OCI-M2 (cell line): ENCODE measurements at regions not wholly inside any gene's neighbourhood (a gene's known extent, or its start where the extent isn't known, plus 50 kb on each side); places are given as distances from the start of the nearest gene placed in this dataset.

ENCODE experiments used
- DNase-seq: peaks from one replicate; lab custom pipeline; 2025; ENCODE audit not compliant: unreplicated experiment; lab: John Stamatoyannopoulos, UW

DNA sequence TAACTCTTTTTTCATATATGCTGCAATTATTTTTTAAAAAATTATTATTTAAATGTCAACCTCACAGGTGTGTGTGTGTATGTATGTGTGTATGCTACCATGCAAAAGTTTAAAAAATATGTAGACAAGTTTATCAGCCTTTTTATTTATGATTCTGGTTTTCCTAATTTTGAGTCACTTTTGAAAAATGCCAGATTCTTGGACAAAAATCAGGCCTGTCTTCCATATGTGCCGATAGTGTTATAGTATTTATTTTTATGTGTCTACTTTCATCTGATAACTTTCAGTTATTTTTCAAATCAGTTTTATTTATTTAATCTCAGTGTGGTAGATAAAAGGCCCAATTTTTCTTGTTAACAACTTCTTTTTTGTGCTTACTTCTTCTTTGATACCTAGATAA, 176.2 kb downstream of the RDH14 start:
- no peak for DNase-seq

DNA sequence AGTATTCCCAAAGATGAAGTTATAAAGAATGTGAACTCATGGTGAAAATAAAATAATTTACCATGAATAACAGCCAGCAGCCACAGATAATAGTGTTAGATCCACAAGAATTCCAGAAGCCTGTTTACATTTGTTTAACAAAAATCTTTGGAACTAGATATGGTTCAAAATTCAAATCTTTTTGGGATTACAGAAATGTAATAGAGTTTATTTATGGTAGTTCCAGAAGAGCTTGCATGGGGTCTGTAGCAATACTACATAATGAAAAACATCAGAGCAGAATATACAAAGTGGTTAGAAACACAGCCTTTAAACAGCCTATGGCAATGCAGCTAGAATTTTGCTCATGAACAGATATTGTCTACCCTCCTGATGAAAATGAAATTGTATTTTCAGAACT, 179.1 kb downstream of the RDH14 start:
- no peak for DNase-seq

DNA sequence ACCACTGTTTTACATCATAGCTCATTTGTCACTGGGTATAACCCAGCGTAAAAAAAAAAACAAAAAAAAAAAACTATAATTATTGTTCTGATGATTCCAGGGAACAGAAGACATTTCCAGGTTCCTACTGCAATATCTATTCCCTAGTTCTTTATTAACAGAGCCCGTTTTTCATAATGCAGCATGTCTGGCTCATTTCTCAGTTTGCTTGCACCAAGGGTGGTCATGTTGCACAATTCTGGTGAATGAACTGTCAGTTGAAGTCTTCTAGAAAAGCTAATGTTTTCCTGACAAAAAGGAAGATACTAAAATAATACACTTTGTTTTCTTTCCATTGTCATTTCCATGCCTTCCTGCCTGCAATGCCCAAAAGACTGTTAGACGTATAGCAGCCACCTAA, 180.1 kb downstream of the RDH14 start:
- DNase-seq = no peak

DNA sequence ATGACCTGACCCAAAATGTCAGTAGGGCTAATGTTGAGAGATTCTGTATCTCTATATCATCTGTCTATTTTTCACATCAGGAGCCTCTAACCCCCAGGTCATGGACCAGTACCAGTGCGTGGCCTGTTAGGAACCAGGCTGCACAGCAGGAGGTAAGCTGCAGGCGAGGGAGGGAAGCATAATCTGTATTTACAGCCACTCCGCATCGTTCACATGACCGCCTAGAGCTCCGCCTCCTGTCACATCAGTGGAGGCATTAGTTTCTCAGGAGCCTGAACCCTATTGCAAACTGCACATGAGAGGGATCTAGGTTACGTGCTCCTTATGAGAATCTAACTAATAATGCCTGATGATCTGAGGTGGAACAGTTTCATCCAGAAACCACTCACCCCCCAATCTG, 180.6 kb downstream of the RDH14 start:
- DNase-seq = no peak

DNA sequence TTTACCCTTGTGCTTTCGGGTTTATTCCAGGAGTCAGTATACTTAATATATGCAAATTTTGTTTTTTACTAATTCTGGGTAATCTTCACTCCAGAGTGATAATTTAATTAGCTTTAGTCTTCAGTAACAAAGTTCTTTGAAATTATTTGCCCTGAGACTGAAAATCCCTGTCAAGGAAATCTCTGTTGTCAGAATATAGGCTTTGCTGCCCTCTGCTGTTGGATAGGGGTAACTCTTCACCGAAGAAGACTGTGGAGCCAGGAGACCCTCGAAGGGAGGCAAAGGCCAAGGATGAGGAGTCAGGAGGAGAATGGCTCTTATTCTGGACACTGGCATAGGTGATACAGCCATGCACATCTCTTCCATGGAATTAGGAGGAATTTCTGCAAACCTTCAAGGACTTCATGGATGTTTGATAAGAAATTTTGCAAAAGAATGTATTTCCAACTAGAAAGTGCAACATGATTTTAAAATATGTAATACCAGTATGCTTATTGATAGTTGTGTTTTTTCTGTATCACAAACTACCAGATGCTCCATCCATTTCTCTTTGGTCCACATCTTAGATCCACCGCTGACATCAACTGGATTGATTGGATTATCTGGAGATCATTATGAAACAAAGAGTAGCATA, 182.3 kb downstream of the RDH14 start:
- no peak for DNase-seq

DNA sequence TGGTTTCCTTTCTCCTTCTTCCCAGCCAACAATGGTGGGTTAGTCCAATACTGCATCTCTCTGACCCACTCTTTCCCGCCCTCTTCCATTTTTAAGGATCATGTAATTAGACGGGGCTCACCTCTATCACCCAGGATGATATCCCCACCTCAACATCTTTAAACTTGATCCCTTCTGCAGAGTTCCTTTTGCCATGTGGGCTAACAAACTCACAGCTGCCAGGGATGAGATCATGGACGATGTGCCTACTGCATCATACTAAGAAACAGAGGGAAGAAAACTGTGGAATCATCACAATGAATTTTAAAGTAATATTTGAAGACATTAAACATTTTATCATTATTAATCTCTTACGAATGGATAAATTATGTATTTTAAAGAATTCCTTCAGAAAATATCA, 183.5 kb downstream of the RDH14 start:
- no peak for DNase-seq

DNA sequence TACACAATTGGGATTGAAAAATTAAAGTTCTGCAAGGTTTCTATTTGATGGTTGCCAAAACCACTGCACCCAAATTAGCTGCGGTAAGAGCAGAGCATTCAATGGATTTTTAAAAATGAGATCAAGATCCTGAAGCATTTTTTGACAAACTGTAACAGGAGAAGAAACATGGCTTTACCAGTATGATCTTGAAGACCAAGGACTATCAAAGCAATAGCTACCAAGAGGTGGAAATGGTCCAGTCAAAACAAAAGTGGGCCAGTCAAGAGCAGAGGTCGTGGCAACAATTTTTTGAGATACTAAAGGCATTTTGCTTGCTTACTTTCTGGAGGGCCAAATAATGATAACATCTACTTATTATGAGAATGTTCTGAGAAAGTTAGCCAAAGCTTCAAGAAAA, 186.8 kb downstream of the RDH14 start:
- no peak for DNase-seq

DNA sequence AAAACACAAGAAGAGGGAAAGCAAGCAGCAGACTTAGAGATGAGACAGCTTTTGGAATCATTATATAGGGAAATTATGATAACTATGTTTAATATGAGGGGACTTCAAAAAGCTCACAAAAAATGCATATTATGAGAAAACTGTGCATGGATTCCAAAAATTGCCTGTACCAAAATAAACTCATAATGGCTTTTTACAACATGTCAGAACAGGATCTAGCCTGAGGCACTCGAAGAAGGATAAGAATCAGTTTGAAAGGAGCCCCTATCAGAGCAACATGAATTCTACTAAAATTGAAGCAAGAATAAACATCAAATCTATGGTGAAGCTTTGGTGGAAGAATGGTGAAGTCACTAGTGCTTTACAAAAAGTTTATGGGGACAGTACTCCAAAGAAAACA, 187.4 kb downstream of the RDH14 start:
- no peak for DNase-seq

DNA sequence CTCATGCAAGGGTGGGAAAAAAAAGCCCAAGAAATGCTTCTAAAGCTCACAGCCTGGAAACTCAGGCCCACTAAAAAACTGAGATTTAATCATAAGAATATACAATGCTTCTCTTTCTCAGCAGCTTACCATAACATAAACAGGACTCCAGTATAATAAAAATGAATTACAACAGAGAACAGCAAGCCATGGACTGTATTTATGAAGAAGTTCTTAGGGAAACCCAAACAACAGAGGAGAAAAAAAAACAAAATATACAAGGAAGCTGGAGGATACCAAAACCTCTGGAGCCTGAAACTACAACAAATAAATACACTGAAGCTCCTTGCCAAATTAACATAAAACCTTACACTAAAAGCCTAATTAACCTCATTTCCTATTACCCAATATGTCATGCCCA, 187.8 kb downstream of the RDH14 start:
- DNase-seq = no peak

DNA sequence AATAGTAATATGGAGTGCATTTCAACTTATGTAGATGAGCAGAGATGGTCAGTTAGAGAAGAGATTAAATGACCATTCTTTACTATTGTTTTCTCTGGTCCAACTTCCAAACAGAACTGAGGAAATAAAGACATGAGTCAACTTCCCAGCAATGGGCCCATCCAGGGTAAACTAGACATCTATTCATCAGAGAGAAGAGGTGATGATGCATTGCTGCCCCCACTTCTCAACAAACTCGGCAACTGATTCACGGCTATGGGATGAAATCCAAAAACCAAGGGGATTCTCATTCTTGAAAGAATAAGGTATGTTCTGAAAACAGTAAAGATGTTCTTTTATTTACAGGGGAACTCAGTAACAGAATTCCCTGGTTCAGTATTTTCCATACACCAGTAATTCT, 190.7 kb downstream of the RDH14 start:
- DNase-seq = no peak

DNA sequence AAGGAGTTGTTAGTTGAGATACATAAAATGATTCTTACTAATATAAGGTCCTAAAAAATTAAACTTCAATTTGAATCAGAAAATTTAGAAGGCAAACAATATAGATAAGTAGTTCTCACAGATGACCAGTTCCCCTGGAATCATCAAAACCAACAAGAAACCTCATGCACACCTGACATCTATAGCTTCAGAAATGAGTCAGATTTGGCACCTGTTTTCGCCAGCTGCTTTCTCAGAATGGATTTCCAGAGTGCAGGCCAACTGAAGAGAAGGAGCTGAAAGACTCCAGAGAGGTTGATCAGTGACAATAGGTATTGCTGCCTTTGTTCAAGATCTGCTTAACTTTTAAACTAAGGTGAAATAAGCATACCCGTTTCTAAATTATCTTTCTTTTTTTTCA, 192.4 kb downstream of the RDH14 start:
- DNase-seq = no peak

DNA sequence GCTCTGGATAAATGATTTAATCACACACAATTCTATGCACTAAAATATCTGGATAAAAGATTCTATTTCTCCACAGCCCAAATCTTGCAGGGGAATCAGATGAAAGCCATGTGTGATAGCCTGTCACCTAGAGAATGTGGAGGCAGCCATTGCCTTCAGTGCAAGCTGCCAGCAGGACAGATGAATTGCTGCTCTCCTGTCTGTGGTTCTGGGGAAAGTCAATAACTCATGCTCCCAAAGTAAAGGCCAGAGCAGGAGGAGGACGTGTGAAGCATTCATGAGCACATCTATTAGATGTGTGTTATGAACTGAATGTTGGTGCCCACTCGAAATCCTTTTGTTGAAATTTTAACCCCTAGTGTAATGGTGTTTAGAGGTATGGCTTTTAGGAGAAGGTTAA, 195.1 kb downstream of the RDH14 start:
- no peak for DNase-seq

DNA sequence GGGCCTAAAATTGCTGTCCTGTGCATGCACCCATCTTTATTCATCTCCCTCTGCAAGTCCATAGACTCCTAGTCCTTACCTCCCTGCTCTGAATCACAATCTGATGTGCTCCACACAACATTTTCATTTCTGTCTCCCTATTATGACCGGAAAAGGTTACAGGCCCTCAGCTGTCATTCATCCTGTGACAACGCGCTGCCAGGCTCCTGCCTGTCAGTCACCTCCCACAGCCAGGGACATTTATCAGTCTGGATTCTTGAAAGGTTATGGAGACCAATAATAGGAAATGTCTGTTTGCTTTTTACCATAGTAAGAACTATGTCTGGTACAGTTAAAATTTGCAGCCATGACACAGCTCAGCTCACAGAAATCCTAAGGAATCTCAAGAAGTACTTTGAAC, 197.1 kb downstream of the RDH14 start:
- no peak for DNase-seq

DNA sequence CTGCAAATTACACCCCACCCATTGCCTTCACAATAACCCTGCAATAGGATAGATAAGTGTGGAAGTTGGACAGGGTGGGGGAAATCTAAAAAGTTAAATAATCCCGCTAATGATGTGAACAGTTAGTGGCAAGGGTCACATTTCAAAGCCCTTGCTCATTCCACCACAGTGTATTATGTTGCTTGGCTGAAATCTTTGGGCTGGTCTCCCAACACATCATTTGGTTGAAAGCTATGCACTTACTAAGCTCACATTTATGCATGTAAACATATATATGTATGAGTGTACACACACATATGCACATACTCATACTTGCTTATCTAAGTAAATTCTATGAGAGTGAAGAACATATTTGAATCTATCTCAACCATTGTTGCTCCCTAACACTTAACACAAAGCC, 197.8 kb downstream of the RDH14 start:
- no peak for DNase-seq

DNA sequence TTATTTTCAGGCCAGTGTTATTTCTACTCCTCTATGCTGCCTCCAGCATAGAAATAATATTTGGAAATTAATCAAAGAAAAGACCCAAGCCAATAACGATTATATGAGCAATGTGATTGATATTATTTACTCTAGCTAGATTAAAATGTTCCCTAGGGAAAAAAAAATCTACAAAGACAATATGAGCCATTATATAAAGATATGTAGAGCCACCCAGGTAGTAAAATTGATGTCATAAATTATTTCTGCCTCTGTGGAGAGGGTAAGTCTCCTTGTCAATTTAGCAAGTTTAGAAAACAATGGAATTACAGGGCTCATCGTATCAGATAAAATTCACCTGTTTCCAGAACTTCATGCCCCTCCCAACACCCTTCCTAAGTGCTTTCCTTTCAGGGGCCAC, 202.9 kb downstream of the RDH14 start:
- no peak for DNase-seq

DNA sequence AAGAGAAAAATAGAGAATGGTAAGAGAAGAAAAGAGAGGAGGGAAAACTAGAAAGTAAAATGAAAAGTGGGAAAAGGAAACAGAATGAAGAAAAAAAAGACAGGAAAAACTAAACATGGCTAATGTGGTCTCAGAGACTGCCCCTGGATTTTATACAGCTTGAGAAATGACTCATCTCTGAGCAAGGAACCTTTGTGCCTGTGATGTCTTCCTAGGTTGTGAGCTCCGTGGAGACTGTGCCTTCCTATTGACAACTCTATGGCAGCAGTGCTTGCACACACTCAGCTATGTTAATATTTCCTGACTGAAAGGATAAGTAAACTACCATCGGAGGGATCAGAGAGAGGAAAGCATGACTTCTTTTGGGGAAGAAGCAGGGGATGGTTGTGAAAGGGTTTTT, 203.8 kb downstream of the RDH14 start:
- no peak for DNase-seq

DNA sequence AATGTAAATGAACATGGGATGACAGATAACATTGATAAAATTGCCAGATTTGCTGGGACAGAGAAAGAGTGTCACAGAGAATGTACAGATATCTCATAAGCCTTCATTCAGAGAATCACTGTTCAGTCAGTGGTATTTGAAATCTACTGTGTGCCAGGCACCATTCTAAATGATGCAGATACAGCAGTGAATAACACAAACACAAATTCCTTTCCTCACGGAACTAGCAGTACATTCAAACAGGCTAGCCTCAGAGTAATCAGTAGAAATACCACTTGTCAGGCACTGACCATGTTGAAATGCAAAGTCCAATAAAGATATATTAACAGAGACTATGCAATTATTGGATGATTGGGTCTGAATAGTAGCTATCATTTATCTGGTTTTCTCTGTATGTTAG, 211.0 kb downstream of the RDH14 start:
- DNase-seq = no peak

DNA sequence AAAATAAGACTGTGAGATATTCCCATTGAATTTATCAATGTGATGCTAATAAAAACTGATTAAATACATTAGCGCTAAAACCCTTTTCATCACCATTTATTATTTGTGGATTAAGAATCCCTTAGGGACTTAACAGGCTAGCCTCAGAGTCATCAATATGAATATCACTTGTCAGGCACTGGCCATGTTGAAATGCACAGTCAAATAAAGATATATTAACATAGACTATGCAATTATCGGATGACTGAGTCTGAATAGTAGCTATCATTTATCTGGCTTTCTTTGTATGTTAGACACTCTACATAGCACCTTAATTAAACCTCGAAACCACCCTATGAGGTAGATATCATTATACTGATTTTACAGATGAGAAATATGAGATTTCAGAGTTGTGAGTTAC, 213.6 kb downstream of the RDH14 start:
- DNase-seq = no peak

DNA sequence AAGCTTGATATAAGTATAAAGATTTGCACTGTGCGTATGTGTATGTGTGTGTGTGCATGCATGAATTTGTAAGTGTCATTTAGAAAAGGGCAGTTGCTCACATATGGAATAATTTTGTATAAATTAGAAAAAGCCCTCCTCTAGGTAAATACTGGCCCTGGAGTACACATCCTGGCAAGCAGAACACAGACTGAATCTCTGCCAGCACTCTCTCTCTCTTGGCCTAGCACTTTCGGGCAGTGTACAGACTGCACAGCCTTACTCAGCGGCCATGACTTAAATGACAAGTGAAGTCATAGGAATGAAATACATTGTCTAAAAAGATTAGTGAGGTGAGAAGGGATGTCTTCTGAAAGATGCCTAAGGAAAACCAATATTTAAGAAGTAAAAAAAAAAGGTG, 214.1 kb downstream of the RDH14 start:
- no peak for DNase-seq

DNA sequence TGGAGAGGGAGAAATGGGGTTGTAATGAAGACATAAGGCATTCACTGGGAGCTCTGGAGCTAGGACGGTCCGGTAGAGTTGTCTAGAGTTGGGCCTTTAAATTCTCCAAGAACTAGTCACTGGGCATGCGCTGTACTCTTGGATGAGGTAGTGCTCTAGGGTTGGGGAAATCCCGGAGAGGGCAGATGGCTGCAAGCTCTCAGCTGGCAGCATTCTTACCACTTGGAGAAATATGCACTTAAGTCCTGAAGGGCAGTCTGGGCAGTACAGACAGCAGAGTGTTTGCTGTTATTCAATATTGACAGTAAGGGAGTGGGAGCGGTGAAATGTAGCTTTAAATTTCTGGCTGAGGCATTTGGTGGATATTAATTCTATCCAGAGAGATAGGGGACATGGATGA, 214.6 kb downstream of the RDH14 start:
- no peak for DNase-seq

DNA sequence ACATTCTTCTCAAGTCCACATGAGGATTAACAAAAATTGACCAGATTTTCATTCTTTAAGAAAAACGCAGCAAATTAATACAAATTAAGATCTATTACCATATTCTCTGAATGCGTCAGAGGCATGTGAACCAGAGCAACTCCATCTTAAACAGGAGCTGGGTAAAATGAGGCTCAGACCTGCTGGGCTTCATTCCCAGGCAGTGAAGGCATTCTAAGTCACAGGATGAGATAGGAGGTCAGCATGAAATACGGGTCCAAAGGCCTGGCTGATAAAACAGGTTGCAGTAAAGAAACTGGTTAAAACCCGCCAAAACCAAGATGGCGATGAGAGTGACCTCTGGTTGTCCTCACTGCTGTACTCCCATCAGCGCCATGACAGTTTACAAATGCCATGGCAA, 217.6 kb downstream of the RDH14 start:
- no peak for DNase-seq

DNA sequence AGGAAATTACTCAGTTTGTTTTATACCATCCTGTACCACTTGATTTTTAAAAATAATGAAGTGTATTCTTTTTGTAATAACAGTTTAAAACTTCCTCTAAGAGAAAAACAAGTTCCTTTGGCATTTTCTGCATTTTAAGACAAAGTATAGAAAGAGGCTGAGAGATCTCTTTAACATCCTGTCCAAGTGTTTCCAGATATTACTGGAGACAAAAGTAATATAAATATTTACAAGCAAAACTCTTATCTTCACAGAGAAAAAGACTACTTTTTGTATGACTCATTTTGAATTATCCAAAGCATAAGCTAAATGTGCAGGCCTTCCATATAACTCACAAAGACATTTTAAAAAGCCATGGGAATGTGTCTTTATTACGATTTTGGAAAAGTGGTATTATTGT, 221.1 kb downstream of the RDH14 start:
- DNase-seq = no peak

DNA sequence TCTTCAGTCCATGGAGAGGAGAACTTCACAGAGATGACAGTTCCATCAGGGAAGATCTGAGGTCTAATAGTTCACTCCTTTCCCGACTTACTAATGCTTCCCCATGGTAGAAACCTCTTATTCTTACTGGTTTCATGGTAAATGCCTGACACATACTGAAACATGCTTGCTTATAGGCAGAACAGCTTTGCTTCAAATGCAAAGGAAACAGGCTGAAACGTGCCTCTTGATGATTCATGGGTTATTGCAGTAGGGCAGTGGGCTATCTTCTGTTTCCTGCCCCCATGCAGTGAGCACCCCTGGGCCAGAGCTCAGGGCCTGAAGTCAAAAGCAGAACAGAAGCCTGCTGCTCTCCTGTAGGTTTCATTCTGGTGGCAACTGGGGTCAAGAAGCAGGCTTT, 223.5 kb downstream of the RDH14 start:
- DNase-seq = no peak

DNA sequence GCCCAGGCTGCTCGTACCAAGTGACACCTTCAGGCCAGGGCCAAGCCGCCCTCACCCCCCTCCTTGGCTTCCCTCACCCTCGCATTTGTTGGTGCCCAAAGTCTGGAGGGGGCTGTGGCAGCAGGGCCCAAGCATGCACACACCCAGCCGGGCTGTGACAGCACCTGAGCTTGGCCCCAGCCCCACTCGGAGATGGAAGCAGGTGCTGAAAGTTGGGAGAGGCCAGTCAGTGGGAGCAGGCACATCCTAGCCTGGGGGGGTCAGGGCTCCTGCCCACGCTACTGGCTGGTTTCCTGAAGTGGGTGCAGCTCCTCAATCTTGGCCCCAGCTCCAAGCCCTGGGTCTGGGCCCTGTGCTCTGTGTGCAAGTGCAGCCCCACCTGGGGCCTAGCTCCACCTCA, 228.0 kb downstream of the RDH14 start:
- DNase-seq = no peak
